ENCODE measurements at regions not wholly inside any gene's neighbourhood (a gene's known extent, or its start where the extent isn't known, plus 50 kb on each side); places are given as distances from the start of the nearest gene placed in this dataset.

DNA sequence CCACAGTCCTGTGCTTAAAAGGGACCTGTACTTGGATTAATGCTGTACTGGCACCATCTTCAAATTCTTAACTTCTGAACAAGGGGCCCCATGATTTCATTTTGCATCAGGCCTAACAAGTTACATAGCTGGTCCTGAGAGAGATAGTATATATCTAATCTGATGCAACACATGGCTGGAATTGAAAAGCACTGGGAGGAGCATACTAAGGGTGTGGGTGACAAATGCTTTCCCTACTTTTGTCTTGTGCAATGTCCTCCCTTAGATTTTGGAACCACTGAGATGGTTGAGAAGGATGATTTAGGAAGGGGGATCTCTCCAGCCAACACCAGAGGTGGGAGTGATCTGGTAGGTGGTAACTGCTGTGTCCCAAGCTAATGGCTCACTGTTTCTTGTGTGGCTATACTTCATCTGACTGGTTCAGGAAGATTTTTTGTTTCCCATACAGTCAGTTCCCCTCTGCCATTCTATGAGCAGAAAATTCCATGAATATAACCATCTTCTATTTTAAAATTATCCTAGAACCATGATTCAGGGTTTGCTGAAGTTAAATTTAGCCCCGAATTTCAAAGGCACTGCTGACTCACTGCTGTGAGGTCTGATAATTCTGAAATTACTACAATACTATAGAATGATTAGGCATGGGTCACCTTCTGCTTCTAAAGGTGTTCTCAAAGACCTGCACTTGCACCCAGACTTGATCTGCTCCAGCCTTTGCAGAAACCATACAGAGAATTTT is 108.3 kb upstream of the NCKAP5 start:
- no peak overlapping the region for H3K4me3 ChIP-seq (ENCODE audit: low read depth, low read length)
- TF ChIP-seq, protein P1, sequence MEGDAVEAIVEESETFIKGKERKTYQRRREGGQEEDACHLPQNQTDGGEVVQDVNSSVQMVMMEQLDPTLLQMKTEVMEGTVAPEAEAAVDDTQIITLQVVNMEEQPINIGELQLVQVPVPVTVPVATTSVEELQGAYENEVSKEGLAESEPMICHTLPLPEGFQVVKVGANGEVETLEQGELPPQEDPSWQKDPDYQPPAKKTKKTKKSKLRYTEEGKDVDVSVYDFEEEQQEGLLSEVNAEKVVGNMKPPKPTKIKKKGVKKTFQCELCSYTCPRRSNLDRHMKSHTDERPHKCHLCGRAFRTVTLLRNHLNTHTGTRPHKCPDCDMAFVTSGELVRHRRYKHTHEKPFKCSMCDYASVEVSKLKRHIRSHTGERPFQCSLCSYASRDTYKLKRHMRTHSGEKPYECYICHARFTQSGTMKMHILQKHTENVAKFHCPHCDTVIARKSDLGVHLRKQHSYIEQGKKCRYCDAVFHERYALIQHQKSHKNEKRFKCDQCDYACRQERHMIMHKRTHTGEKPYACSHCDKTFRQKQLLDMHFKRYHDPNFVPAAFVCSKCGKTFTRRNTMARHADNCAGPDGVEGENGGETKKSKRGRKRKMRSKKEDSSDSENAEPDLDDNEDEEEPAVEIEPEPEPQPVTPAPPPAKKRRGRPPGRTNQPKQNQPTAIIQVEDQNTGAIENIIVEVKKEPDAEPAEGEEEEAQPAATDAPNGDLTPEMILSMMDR (IDR thresholded peaks at IDR 0.05; ENCODE audit: low read depth, low read length): no peak

DNA sequence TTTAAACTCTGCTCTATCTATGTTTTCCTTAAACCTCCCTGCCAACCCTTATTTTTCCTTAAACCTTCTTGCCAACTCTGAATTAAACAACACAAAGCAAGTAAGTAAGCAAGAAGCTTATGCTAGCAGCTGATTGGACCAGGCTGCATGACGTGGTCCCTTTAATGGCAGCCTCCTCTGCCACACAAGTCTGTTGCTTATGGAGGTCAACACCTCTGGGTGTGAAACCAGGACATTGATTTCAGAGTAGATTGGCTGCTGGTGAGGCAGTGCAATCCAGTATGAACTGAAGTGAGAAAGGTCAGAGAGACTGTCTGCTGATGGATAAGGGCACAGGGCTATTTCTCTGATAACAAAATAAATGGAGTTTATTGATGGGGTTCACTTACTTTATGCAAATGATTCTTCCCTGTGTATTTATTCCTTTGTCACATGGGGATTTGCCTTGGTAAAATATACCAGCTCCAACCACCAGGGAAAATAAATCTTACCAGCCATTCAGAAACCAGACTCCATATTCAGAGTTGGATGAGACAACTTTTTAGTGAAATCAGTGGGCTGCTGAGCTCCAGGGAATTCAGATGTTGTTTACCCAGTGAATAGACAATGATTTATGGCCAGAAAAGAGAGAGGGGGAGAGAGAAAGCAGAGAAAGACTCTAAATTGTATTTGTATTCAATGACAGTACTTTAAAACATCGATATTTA is 112.2 kb upstream of the NCKAP5 start:
- H3K4me3 ChIP-seq (ENCODE audit: low read depth, low read length): no peak overlapping the region
- TF ChIP-seq, protein P1 (IDR thresholded peaks at IDR 0.05; ENCODE audit: low read depth, low read length): no peak

DNA sequence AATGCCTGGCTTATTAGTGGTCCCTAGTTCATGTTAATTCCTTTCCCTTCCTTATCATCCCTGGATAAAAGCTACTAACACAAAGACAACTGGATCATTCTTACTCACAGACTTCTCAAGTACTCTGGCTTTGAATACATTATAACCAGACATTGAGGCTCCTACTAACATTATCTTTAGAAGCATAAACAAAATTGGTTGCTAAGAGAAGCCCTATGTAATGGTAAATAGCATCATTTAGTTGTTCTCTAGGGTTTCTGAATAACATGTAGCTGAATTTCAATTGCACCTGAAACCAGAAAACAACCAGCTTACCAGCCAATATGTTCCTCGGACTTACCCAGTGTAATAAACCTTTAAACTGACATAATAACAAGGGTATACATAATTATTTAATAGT is 114.1 kb upstream of the NCKAP5 start:
- TF ChIP-seq, protein P1 (IDR thresholded peaks at IDR 0.05; ENCODE audit: low read depth, low read length): no peak
- no peak overlapping the region for H3K4me3 ChIP-seq (ENCODE audit: low read depth, low read length)

DNA sequence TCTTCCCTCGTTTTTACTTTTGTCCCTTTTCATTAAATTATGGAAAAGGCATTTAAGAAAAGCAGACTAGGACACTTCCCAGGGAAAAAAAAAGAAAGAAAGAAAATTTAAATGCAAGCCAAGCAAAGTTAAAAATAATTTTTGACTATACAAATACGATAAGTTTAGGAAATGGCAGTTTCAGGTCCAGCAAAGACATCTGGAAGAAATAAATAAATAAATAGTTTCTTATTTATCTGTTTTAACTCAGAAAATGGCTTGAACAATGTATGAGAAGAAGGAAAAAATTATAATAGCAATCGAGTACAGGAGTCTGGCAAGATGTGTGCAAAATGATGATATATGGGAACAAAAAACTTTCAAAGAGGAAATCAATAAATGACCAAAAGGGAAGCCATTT is 114.6 kb upstream of the NCKAP5 start:
- TF ChIP-seq, protein P1 (IDR thresholded peaks at IDR 0.05; ENCODE audit: low read depth, low read length): no peak

DNA sequence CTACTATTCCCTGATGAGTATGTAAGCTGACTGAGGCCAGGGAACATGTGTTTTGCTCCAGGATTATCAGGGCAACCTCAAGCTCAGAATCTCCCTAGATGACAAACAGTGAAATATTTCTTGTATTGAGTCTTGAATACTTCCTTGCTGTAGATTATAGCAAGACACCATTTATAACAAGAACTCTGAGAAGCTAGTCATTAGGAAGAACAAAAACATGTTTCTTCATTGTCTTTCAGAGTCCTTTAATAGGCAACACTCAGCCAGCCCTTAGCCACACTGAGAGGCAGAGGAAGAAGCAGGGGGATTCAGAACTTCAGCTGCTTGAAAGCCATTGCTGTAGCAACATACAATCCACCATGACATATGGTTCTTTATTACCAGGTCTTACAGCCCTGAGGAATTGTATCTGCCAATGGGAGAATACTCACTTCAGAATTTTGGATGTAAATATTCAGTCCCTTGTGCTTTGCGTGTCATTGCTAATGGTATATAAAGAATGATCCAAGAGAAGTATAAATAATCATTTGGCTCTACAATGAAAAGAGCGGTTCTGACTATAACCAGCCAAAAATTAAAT is 117.5 kb upstream of the NCKAP5 start:
- TF ChIP-seq, protein P1 (IDR thresholded peaks at IDR 0.05; ENCODE audit: low read depth, low read length): no peak
- no peak overlapping the region for H3K4me3 ChIP-seq (ENCODE audit: low read depth, low read length)

More for the DNA sequence above, 114.6 kb upstream of the NCKAP5 start:
- no peak overlapping the region for H3K4me3 ChIP-seq (ENCODE audit: low read depth, low read length)

DNA sequence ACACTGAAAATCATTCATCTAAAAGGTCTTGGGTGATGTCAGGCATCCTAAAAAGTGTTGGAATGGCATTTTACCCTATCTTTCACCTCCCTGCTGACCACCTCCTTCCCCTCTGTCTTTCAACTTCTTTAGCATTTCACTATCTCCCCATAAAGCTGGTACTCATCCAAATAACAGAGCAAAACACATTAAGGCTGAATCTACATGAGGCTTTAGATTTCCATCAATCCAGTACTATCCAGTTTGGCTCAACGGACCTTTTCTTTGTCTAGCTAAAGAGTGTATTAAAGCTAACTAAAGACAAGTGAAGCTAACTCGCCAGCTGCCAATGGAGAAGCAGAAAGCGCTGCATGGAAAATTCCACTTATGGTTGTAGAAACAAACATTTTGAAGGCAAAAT is 122.5 kb upstream of the NCKAP5 start:
- TF ChIP-seq, protein P1 (IDR thresholded peaks at IDR 0.05; ENCODE audit: low read depth, low read length): no peak
- H3K4me3 ChIP-seq (ENCODE audit: low read depth, low read length): no peak overlapping the region

DNA sequence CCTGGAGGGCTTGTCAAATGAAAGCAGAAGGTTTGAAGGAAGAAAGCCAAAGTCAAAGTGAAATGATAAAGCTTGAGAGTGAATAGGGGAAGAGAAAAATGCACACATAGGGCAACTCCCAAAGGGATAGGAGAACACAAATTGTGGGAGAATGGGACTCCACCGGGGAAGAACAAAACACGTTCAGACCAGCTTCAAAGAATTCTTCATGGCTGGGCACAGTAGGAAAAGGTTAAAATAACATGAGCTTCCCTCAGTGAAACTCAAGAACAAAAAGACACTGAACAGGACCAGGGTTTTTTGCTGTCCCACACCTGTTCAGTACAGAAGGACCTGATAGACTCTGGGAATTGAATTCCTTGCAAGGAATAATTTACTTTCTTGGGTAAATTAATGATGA is 123.1 kb upstream of the NCKAP5 start:
- TF ChIP-seq, protein P1 (IDR thresholded peaks at IDR 0.05; ENCODE audit: low read depth, low read length): no peak
- no peak overlapping the region for H3K4me3 ChIP-seq (ENCODE audit: low read depth, low read length)
